SIG-M5 (cell line): ENCODE measurements at regions not wholly inside any gene's neighbourhood (a gene's known extent, or its start where the extent isn't known, plus 50 kb on each side); places are given as distances from the start of the nearest gene placed in this dataset.
"Not testable (repeated sequence)": the region's sequence is repeated elsewhere in the genome, so short reads cannot be mapped to it uniquely, and the experiment has no call there.

ENCODE experiments used
- DNase-seq: peaks from one replicate; lab custom pipeline; 2025; lab: John Stamatoyannopoulos, UW

DNA sequence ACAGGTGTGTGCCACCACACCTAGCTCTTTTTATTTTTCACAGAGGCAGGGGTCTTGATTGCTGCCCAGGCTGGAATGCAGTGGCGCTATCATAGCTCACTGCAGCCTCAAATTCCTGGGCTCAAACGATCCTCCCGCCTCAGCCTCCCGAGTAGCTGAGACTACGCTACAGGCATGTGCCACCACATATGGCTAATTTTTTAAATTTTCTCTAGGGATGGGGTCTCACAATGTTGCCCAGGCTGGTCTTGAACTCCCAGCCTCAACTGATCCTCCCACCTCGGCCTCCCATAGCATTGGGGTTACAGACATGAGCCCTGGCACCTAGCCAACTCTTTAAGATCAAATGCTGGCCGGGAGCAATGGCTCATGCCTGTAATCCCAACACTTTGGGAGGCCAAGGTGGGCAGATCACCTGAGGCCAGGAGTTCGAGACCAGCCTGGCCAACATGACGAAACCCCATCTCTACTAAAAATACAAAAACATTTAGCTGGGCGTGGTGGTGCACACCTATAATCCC, 50.6 kb upstream of the MYL10 start:
- not testable (repeated sequence) for DNase-seq

DNA sequence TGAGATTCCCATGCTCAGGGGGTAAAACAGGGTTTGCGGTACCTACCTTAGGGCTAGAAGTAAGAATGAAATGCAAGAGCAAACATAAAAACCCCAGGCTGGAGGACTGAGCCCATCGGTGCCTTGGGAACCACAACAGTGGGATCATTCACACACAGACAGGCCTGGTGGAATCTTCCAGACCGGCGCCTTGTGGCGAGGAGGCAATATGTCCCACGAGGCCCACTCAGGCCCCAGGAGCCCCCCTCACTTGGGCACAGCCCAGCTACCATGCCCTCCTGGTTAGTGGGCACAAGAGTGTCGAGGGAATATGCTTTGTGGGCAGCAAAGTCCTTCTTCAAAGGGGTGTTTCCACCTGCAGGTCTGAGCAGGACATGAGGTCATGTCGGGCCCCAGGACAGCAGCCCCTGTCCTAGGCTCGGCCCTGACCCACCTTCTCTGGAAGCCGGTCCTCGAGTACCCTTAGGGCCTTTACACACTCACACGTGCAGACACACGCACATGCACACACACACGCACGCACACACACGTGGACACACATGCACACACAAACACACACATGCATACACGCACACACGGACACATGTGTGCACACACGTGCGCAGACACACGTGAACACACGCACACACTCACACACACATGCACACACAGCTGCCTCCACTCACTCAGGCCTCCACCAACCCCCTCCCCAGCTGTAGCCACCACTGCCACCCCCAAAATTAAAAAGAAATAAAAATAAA, 51.5 kb upstream of the MYL10 start:
- DNase-seq, result no peak

DNA sequence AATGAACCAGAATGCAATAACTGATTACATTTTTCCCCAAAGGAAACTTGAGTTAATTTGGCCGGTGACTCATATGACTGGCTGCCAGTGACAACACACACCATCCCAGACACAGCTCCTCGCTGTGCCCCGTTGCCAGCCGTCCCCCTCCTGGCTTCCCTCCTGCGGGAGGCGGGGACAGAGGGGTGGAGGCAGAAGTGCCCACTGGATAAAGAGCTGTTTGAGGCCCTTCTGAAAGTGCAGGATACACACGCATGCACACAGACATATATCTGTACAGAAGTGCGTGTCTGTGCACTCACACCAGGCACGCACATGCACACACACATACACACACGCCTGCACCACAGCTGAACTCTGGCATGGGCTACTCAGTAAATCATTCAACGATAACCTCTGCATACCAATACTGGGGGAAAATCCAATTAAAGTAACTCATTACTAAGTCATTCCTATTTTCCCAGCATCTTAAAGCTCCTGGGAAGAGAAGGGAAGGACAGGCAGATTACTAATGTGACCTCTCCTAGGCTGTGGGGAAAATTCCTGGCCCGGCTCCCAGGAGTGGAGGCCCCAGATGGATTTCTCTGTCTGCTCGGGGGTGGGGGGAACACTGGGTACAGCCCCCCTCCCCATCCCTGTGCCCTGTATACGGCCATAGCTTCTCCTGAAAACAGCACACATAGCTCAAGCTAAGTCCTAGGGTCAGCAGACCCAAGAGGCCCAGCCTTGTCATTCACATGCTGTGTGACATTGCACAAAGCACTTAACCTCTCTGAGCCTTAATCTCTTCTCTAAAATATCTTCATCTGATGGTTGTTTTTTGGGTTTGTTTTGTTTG, 52.3 kb upstream of the MYL10 start:
- DNase-seq, result no peak

DNA sequence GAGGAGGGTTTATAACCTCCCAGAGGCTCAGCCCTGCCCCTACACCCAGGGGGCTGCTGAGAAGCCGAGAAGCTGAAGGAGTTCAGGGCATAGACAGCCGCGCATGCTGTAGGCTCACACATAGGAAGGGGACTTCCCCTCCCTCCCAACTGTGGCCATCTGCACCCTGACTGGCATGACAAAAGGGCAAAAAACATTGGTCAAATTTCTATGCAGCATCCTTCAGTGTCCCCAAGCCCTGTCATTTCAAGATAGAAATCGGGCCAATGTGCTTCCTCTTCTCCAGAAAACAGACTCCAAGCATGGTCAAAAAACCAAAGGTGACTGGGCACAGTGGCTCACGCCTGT, 55.9 kb upstream of the MYL10 start:
- no peak for DNase-seq

DNA sequence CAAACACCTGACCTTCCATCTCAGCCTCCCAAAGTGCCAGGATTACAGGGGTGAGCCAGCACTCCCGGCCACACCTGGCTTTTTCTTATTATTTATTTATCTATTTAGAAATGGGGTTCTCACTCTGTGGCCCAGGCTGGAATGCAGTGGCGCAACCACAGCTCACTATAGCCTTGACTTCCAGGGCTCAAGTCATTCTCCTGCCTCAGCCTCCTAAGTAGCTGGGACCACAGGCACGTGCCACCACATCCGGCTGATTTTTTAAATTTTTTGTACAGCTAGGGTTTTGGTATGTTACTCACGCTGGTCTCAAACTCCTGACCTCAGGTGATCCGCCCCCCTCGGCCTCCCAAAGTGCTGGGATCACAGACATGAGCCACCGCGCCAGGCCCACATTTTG, 56.9 kb upstream of the MYL10 start:
- DNase-seq, result no peak

DNA sequence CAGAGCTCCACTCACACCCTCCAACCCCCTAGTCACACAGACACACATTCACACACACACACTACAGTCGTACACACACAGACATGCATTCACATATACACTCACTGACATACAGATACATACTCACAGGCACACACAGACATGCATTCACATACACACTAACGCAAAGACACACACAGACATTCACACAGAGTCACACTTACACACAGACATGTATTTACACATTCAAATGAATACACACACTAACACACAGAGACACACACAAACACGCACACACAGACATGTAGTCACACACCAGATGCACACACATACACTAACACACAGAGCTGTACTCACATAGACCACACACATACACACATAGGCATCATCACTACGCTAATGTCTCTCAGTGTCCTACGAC, 58.0 kb upstream of the MYL10 start:
- no peak for DNase-seq

DNA sequence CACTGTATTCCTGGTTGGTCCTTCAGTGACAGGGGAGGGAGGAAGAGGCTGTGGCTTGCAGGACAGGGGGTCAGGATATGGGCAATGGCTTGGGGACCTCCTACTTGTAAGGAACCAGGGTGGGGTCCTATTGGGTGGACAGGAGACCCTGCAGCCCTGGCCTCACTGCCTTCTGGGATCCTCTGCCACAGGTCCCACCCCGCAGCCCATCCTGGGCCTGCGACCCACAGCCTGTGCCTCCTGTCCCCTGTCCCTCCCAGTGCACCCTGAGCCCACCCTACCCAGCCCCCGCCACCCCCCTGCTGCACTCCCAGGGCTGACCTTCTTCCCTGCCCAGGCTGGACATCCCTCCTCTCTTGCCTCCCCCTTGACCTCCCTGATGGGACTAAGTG, 58.7 kb upstream of the MYL10 start:
- no peak for DNase-seq

DNA sequence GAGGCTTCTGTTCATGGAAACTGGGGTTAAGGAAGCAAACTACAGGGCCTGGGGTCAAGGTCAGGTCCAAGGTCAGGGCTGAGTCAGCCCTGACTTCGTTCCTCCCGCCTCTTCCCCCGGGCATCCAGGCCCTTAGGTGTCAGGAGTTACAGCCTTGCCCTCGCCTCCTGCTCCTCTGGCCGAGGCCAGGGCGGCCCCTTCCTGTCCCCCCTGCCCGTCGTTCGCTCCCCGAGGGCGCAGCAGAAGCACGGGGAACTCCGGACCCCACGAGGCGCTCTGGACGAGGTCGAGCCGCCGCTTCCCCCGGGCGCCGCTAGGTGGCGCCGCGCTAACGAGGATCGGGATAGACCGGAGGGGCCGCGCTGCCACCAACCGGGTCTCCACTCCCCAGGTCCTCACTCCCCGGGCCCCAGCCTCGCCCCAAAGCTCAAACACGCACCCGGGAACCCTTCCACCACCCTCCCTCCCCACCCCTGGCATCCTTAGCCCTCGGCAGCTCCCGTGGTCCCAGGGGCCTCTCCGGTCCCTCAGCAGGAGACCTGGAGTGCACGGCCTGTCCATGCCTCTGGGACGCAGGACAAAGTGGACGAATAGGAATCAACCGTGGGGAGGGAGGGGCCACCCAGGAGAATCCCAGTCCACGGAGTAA, 59.2 kb upstream of the MYL10 start:
- DNase-seq, result no peak

DNA sequence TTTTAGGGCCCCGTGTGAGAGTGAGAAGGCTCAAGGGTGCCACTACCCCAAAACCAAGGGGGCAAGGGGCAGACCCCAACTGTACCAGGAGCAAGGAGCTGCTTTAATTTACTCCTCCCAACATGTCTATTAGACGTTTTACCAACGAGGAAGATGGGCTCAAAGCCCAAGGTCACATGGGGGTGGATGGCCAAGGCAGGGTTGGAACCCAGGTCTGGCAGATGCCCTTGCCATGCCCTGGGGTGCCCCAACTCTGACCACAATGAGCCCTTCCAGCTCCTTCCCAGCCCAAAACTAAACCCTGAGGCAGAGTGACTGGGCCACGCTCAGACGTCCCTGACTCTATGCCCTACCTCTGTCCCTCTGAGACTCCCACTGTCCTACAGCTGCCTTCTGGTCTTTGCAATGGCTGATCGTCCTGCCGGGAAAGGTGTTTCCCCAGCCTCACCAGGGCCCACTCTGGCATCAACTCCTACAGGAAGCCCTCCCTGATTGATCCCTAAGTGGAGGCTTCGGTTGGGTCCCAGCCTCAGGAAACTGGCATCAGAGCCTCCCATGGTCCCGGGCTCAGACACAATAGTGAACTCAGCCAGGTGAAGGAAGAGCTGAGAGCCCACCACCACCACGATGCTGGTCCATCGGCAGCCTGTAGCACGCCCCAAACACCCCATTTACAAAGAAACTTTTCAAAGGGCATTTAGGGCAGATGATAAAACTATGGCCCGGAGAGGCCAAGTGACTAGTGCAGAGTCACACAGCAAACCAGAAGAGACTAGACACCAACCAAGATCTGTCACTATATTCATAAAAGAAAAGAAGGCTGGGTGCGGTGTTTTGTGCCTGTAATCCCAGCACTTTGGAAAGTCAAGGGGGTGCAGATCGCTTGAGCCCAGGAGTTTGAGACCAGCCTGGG, 60.2 kb upstream of the MYL10 start:
- no peak for DNase-seq

DNA sequence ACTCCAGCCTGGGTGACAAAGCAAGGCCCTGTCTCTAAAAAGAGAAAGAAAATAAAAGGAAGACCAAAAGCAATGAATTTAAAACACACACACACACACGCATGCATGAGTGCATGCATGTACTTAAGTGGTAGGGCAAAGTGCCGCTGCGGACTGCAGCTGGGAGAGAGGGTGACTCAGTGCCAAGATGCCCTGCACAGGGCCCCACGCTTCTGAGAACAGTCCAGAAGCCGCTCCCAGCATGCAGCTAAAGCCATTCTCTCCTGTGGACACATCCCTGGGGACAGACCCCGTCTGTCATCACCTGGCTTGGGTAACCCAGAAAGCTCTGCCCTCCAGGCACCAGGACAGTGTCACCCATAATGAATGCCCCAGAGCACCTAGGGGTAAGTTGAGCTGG, 61.0 kb upstream of the MYL10 start:
- DNase-seq, result no peak

DNA sequence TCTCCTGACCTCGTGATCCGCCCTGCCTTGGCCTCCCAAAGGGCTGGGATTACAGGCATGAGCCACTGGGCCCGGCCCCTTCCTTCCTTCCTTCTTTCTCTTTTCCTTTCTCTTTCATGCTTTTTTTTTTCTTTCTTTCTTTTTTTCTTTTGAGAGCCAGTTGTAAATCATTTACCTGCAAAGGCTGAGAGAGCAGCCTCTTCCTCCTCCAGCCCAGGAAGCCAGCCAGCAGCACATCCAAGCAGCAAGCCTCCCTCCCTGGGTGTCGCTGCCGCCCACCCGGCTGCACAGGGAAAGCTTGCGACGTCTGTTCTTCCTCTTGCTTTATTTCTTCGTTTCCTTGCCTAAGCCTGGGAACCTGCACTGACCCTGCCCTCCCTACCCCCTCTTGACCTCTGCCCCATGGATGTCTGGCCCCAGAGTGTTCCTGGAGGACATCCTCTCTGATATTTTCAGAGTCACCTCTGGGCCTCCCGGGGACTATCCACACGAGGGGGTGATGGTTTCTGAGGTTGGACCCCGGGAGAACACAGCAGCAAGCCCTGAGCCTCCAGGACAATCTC, 62.8 kb upstream of the MYL10 start:
- no peak for DNase-seq

DNA sequence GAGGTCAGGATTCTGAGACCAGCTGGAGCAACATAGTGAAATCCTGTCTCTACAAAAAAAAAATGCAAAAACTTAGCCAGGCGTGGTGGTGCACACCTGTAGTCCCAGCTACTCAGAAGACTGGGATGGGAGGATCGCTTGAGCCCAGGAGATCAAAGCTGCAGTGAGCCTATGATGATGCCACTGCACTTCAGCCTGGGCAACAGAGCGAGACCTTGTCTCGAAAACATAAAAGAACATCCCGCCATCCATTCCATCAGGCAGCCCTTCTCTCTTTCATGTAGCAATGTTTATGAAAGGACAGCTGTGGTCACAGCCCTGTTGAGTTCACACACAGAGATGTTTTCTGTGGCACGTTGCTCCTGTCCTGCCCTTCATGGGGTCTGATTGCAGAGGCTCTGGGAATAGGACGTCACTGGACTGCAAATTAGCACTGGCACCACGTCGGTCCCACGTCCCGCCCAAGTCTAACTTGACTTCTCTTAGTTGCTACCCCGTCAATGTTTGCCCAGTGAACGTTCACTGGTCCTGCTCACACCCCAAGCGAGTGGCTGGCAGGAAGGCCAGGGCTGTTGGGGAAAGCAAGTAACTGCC, 64.5 kb upstream of the MYL10 start:
- no peak for DNase-seq

DNA sequence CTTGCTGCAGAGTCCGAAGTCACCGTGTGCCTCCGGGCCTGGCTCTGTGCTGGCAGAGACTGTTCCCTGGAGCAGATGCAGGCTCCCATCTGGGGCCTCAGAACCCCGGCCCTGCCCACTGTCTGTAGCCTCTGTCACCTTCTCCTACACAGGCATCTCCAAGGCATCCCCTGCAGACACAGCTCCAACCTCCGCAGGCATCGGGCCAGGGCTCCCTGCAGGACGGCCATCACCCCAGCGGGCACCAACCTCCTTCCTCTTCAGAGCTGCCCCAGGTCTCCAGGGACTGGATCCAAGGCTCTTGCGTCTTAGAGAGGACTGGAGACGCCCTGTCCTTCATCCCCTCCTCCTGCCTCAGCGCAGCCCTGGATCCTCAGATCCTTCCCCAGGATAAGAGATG, 69.9 kb upstream of the MYL10 start:
- DNase-seq, result no peak

DNA sequence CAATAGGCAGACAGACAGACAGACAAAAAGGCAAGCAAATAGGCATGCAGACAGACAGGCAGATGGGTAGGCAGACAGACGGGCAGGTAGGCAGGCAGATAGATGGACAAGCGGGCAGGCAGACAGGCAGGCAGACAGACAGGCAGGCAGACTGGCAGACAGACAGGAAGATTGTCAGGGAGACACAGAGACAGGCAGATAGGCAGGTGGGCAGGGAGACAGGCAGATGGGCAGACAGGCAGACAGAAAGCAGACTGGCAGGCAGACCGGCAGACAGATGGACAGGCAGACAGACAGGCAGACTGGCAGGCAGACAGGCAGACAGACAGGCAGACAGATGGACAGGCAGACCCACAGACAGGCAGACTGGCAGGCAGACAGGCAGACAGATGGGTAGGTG, 70.3 kb upstream of the MYL10 start:
- no peak for DNase-seq

DNA sequence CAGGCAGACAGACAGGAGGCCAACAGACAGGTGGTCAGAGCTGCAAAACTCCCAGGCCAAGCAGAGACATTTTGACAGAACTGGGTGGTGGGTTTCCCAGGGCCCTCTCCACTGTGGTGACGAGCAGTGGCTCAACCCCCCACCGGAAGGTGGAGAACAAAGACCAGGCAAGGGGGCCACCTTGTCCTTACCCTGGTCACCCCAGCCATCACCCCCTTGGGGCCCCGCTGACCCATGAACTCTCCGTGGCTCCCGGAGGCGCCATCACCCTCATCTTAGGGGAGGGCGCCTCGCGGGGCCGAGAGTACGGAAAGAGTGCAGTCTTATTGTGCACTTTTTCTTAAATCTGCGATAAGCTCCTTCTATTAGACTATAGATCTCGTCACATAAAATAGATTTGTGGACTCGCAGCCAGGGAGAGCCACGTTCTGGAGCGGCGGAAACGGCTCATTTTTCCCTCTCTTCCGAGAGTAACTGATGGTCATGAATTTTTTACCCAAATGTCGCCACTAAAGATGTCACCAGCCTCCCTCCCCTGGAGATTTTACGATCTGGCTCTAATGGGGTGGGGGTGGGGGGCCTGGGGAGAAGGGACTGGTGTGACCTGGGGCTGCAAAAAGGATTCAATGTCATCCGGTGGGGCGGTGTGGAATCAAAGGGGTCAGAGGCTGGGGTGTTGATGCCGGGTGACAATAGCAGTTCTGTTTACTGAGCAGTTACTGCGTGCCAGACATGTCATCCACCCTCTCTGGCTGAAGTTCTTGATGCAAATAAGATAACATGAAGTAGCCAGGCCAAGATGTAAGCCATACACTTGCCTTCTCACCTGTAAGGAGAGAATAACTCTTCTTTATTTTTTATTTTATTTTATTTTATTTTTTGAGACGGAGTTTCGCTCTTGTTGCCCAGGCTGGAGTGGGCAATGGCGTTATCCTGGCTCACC, 71.1 kb upstream of the MYL10 start:
- no peak for DNase-seq

DNA sequence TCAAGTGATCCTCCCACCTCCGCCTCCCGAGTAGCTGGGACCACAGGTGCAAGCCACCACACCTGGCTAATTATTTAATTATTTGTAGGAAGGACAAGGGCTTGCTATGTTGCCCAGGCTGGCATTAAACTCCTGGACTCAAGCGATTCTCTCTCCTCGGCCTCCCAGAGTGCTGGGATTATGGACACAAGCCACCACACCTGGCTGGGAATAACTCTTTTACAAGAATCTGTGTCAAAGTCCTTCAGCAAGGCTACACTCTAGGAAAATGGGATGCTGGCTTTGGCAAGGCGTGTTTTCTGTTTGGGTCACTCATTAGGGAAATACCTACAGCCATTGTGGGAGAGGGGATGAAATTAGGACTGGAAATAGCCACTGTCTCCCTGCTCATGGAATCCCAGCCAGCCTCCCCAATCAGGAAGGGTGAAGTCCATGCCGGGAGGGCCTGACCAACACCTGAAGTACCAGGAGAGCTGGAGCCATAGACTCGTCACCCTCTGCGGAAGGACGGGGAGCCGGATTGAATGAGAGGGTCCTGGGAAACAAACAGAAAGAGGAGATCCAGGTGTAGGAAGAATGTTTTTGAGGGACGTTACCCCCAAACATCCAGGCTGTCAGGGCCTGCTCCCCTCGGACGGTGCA, 72.2 kb upstream of the MYL10 start:
- DNase-seq, result no peak

DNA sequence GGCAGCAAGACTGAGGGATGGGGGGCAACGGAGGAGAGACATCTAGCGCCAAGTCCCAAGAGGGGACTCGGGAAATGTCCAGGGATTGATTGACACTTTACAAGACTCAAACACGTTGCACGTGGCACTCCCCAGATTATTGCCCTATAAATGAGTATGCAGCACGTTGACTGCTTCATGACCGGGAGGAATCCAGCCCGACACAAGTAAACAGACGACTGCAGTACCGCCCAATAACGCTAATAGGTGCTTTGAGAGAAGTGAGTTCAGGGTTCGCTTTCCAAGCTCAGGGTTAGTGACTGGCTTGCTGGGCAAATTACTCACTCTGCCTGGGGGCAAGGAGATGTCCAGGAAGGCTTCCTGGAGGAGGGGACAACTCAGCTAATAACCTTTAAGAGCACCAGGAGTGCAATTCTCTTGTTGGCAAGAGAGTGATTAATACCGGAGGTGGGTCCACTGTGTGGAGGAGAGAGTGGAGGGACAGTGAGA, 73.3 kb upstream of the MYL10 start:
- no peak for DNase-seq

DNA sequence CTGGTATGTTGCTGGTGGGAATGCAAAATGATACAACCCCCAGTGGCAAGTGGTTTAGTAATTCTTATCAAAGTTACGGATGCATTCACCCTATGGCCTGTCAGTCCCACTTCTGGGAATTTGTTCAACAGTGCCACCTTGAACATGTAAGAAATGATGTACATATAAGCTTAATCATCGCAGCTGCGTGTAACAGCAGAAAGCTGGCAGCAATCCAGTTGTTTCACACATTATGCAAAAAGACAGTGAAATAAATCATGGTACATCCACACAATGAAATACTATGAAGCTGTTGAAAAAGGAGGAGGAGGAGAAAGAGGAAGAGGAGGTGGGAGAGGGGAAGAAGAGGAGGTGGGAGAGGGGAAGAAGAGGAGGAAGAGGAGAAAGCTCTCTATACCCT, 76.2 kb upstream of the MYL10 start:
- DNase-seq, result no peak

DNA sequence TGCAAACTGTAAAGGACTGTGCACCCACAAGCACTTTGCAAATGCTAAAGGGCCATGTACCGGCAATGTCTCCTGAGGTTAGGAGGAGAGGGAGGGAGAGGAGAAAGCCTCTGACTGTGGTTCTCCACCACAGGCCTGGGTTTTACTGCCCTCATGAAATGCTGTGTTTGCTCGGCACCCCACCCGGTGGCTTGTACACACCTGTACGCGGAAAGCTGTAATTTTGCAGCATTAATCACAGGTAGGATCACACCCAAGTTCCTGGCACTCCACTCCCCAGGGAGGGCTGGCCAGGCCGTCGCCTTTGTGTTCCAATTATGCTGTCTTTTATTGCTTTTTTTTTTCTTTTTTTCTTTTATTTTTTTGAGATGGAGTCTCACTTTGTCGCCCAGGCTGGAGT, 78.5 kb upstream of the MYL10 start:
- no peak for DNase-seq
